Embryonic facial prominence (tissue), 1 donor: ENCODE measurements at regions not wholly inside any gene's neighbourhood (a gene's known extent, or its start where the extent isn't known, plus 50 kb on each side); places are given as distances from the start of the nearest gene placed in this dataset.

Source experiments
- DNase-seq: peaks from one replicate; pipeline ENCODE4 v3.0.0-alpha.2; 2016; ENCODE audit errors: extremely low spot score

- no peak for DNase-seq
Observed at GRCh38 chr20:11867291-11867919, 50.3 kb upstream of the BTBD3 start.
